Uterus (tissue), 3 donors: ENCODE measurements at regions not wholly inside any gene's neighbourhood (a gene's known extent, or its start where the extent isn't known, plus 50 kb on each side); places are given as distances from the start of the nearest gene placed in this dataset.

Experiments
- DNase-seq, 2 donors: peaks; one replicate each; pipeline ENCODE4 v3.0.0-alpha.2; 2019 to 2020
- H3K27ac ChIP-seq, 2 donors: fragments of 200-600 bp; sonication (generic); 1 replicate in 1 of 2; 2 replicates in 1 of 2; pipeline ENCODE4 v1.5.1; 2016 to 2018
- H3K27me3 ChIP-seq, 2 donors: fragments of 200-600 bp; sonication (generic); one replicate each; pipeline ENCODE4 v1.5.1; 2018 to 2019; ENCODE audit warnings: control low read depth in 1 of 2
- H3K36me3 ChIP-seq, 2 donors: fragments of 200-600 bp; sonication (generic); one replicate each; pipeline ENCODE4 v1.5.1; 2019; ENCODE audit warnings: control low read depth in 1 of 2
- H3K4me1 ChIP-seq, 2 donors: fragments of 200-600 bp; sonication (generic); one replicate each; pipeline ENCODE4 v1.5.1; 2018 to 2019; ENCODE audit warnings: control low read depth in 1 of 2
- H3K4me3 ChIP-seq, 2 donors: fragments of 200-600 bp; sonication (generic); 1 replicate in 1 of 2; 2 replicates in 1 of 2; pipeline ENCODE4 v1.5.1; 2018 to 2019; ENCODE audit warnings: mild to moderate bottlenecking in 1 of 2
- H3K9me3 ChIP-seq, 2 donors: fragments of 200-600 bp; sonication (generic); one replicate each; pipeline ENCODE4 v1.5.1; 2019; ENCODE audit warnings: control low read depth in 1 of 2
- CTCF ChIP-seq, 4 experiments: fragments of 200-600 bp in 2 of 4; fragments of 450-650 bp in 2 of 4; sonication (generic) in 2 of 4; IDR thresholded peaks; one replicate each; pipeline ENCODE4 v1.5.1; 2016 to 2019; ENCODE audit warnings: antibody characterized with exemption in 4 of 4, mild to moderate bottlenecking in 2 of 4, moderate library complexity in 1 of 4
- POLR2A ChIP-seq, 2 donors: fragments of 450-650 bp; IDR thresholded peaks; one replicate each; pipeline ENCODE4 v1.6.1; 2016; ENCODE audit warnings: antibody characterized with exemption in 2 of 2, mild to moderate bottlenecking in 1 of 2, moderate library complexity in 1 of 2
- intact Hi-C: fragments of 100-400 bp; cut with DNase I; formaldehyde crosslinking; loops from one replicate; pipeline ENCODE4 v1.15.1; 2023; ENCODE audit warnings: low total_unique reads
- donor health status: DM: yes; HTN: yes; CAD: no.

- DNase-seq: peak in 1 of 2 donors; percentile 7
- no peak for TF ChIP-seq POLR2A (IDR thresholded peaks at IDR 0.05)
- Histone ChIP-seq H3K27ac (no peak overlapping the region), H3K9me3 (no peaks in the 10 kb centered on the region), H3K4me1 (no peaks in the 10 kb centered on the region), H3K4me3 (no peak overlapping the region), H3K36me3 (no peaks in the 10 kb centered on the region), H3K27me3 (no peaks in the 10 kb centered on the region)
- intact Hi-C loops: no loop called here
Measured at GRCh38 chr11:119486691-119487259, 63.8 kb upstream of the THY1 start.

- intact Hi-C loops: no loop called here
- H3K4me3 ChIP-seq: no peak overlapping the region
- H3K36me3 ChIP-seq: no peaks in the 10 kb centered on the region
- no peaks in the 10 kb centered on the region for H3K4me1 ChIP-seq
- H3K9me3 ChIP-seq: no peaks in the 10 kb centered on the region
- no peak for DNase-seq
- H3K27me3 ChIP-seq: no peaks in the 10 kb centered on the region
- H3K27ac ChIP-seq: no peak overlapping the region
- TF ChIP-seq POLR2A (IDR thresholded peaks at IDR 0.05) (no peak), CTCF (IDR thresholded peaks at IDR 0.05) (no peak)
Measured at GRCh38 chr11:119486016-119486415, 63.0 kb upstream of the THY1 start.

- Histone ChIP-seq H3K9me3 (no peaks in the 10 kb centered on the region), H3K36me3 (no peaks in the 10 kb centered on the region), H3K27ac (no peak overlapping the region), H3K4me1 (no peaks in the 10 kb centered on the region), H3K27me3 (no peaks in the 10 kb centered on the region), H3K4me3 (no peak overlapping the region)
- TF ChIP-seq CTCF (IDR thresholded peaks at IDR 0.05) (no peak), POLR2A (IDR thresholded peaks at IDR 0.05) (no peak)
- DNase-seq: peak in 1 of 2 donors; percentile 8
- intact Hi-C loops: no loop called here
Measured at GRCh38 chr11:119484741-119485605, 62.0 kb upstream of the THY1 start.

GRCh38 chr11:119483881-119484371 is 61.0 kb upstream of the THY1 start:
- intact Hi-C loops: no loop called here
- TF ChIP-seq POLR2A (IDR thresholded peaks at IDR 0.05) (no peak), CTCF (IDR thresholded peaks at IDR 0.05) (no peak)
- H3K4me1 ChIP-seq: no peaks in the 10 kb centered on the region
- H3K27ac ChIP-seq: no peak overlapping the region
- no peak overlapping the region for H3K4me3 ChIP-seq
- no peaks in the 10 kb centered on the region for H3K27me3 ChIP-seq
- no peaks in the 10 kb centered on the region for H3K36me3 ChIP-seq
- peak in 1 of 2 donors; percentile 5 for DNase-seq
- H3K9me3 ChIP-seq: no peaks in the 10 kb centered on the region

GRCh38 chr11:119483341-119483880 is 60.4 kb upstream of the THY1 start:
- H3K27ac ChIP-seq: no peak overlapping the region
- H3K4me1 ChIP-seq: no peaks in the 10 kb centered on the region
- DNase-seq: peak in 1 of 2 donors; percentile 5
- no peaks in the 10 kb centered on the region for H3K27me3 ChIP-seq
- H3K9me3 ChIP-seq: no peaks in the 10 kb centered on the region
- no peak overlapping the region for H3K4me3 ChIP-seq
- H3K36me3 ChIP-seq: no peaks in the 10 kb centered on the region
- intact Hi-C loops: no loop called here
- TF ChIP-seq CTCF (IDR thresholded peaks at IDR 0.05) (no peak), POLR2A (IDR thresholded peaks at IDR 0.05) (no peak)
